H1 (cell line): ENCODE measurements at regions not wholly inside any gene's neighbourhood (a gene's known extent, or its start where the extent isn't known, plus 50 kb on each side); places are given as distances from the start of the nearest gene placed in this dataset.

ENCODE experiments used
- BACH1 ChIP-seq: IDR thresholded peaks from 2 replicates; pipeline ENCODE4 v1.6.1; 2012; ENCODE audit warnings: low read length, improper control_type of control experiment
- BCL11A ChIP-seq, 2 experiments: IDR thresholded peaks; one replicate each; pipeline ENCODE4 v1.6.1; 2011; ENCODE audit warnings: low read depth in 2 of 2, low read length in 2 of 2, mild to moderate bottlenecking in 2 of 2
- JUN ChIP-seq: IDR thresholded peaks from 2 replicates; pipeline ENCODE4 v1.6.1; 2011; ENCODE audit warnings: low read depth, mild to moderate bottlenecking, improper control_type of control experiment, low read length
- MAX ChIP-seq: IDR thresholded peaks from 2 replicates; pipeline ENCODE4 v1.6.1; 2012; ENCODE audit warnings: inconsistent platforms
- PHF8 ChIP-seq: fragments of 200-600 bp; sonication (generic); conservative IDR thresholded peaks from 2 replicates; pipeline ENCODE4 v1.7.1; 2012; ENCODE audit warnings: low read depth, mild to moderate bottlenecking, inconsistent platforms, low read length, moderate library complexity
- RAD21 ChIP-seq, 2 experiments: IDR thresholded peaks in 1 of 2; conservative IDR thresholded peaks in 1 of 2; 2 replicates each; pipeline ENCODE4 v1.6.1; 2011; ENCODE audit warnings: low read depth in 2 of 2, low read length in 2 of 2, improper control_type of control experiment in 1 of 2, inconsistent platforms in 1 of 2, mild to moderate bottlenecking in 1 of 2, moderate library complexity in 1 of 2
- SIN3A ChIP-seq, 2 experiments: IDR thresholded peaks in 1 of 2; conservative IDR thresholded peaks in 1 of 2; 2 replicates each; pipeline ENCODE4 v1.6.1; 2011 to 2012; ENCODE audit warnings: low read length in 2 of 2, improper control_type of control experiment in 1 of 2, low read depth in 1 of 2, mild to moderate bottlenecking in 1 of 2
- TCF12 ChIP-seq: IDR thresholded peaks from 2 replicates; pipeline ENCODE4 v1.6.1; 2011; ENCODE audit warnings: low read depth, mild to moderate bottlenecking, low read length
- TF ChIP-seq, protein P1 (sequence below), 3 experiments: IDR thresholded peaks; 1 replicate in 2 of 3; 2 replicates in 1 of 3; pipeline versions ENCODE4 v1.5.1 to v1.6.1; 2011; ENCODE audit warnings: low read length in 3 of 3, mild to moderate bottlenecking in 3 of 3, inconsistent platforms in 2 of 3, low read depth in 1 of 3, moderate library complexity in 1 of 3; ENCODE audit not compliant: insufficient read depth in 1 of 3; ENCODE audit errors: control extremely low read depth in 1 of 3

DNA sequence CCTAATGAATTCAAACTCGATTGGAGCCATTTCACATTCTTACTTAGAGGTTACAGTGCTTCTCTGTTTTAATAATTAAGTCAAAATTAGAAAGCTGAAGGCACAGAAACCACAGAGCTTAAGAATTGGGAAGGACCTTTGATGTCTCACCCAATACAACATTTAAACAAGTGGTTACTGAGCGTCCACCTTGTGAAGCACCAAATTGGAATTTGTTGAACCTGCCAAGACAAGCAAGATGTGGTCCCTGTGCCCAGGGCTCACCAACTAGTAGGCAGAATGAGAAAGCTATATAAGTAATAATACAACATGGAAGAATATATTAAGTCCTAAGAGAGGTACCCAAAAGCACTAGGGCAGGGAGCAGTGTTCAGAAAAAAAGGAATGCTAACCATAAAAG lies 64.5 kb upstream of the NPAS2 start (continued):
- TF ChIP-seq, protein P1, sequence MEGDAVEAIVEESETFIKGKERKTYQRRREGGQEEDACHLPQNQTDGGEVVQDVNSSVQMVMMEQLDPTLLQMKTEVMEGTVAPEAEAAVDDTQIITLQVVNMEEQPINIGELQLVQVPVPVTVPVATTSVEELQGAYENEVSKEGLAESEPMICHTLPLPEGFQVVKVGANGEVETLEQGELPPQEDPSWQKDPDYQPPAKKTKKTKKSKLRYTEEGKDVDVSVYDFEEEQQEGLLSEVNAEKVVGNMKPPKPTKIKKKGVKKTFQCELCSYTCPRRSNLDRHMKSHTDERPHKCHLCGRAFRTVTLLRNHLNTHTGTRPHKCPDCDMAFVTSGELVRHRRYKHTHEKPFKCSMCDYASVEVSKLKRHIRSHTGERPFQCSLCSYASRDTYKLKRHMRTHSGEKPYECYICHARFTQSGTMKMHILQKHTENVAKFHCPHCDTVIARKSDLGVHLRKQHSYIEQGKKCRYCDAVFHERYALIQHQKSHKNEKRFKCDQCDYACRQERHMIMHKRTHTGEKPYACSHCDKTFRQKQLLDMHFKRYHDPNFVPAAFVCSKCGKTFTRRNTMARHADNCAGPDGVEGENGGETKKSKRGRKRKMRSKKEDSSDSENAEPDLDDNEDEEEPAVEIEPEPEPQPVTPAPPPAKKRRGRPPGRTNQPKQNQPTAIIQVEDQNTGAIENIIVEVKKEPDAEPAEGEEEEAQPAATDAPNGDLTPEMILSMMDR (IDR thresholded peaks at IDR 0.05; ENCODE audit: control extremely low read depth in 1 of 3, insufficient read depth in 1 of 3, low read depth in 1 of 3, low read length in 3 of 3), result no peak
- TF ChIP-seq BACH1 (no peak), PHF8 (no peak), RAD21 (IDR thresholded peaks at IDR 0.05 in 1 of 2, conservative IDR thresholded peaks at IDR 0.05 in 1 of 2; ENCODE audit: low read depth in 2 of 2, low read length in 2 of 2) (no peak), TCF12 (no peak), JUN (no peak), BCL11A (IDR thresholded peaks at IDR 0.05; ENCODE audit: low read depth in 2 of 2, low read length in 2 of 2) (no peak), SIN3A (conservative IDR thresholded peaks at IDR 0.05 in 1 of 2, IDR thresholded peaks at IDR 0.05 in 1 of 2; ENCODE audit: low read depth in 1 of 2, low read length in 2 of 2) (no peak), MAX (no peak)
